ENCODE measurements at regions not wholly inside any gene's neighbourhood (a gene's known extent, or its start where the extent isn't known, plus 50 kb on each side); places are given as distances from the start of the nearest gene placed in this dataset.

GRCh38 chr11:71165771-71166170 is 86.6 kb downstream of the SHANK2 start:
- H3K4me3 ChIP-seq (ENCODE audit: low read length) = no peak overlapping the region
- no peaks in the 10 kb centered on the region for H3K36me3 ChIP-seq (ENCODE audit: control insufficient read depth, low read length)
- no peaks in the 10 kb centered on the region for H3K4me1 ChIP-seq (ENCODE audit: control insufficient read depth, low read length)
- TF ChIP-seq CTCF (IDR thresholded peaks at IDR 0.05; ENCODE audit: low read depth, low read length, poor library complexity, severe bottlenecking) (no peak), EZH2phosphoT487 (IDR thresholded peaks at IDR 0.05; ENCODE audit: borderline replicate concordance, low read length) (no peak)
- no peaks in the 10 kb centered on the region for H4K20me1 ChIP-seq (ENCODE audit: control insufficient read depth, insufficient read depth, low read depth, low read length)
- H3K9me2 ChIP-seq (replicated peaks; ENCODE audit: control insufficient read depth, low read length) = no peaks in the 10 kb centered on the region
- H3K27me3 ChIP-seq (ENCODE audit: control insufficient read depth, low read length) = no peaks in the 10 kb centered on the region; the same call in 1 of the 2 replicates
- no peaks in the 10 kb centered on the region for H3F3A ChIP-seq (ENCODE audit: control insufficient read depth, insufficient read depth)
- H3K79me2 ChIP-seq (ENCODE audit: control insufficient read depth, low read length) = no peaks in the 10 kb centered on the region
- no peak overlapping the region for H3K4me2 ChIP-seq (ENCODE audit: low read length)
- H3K27ac ChIP-seq (ENCODE audit: low read depth, low read length) = no peak overlapping the region
- H3K9me3 ChIP-seq (ENCODE audit: control insufficient read depth, insufficient read depth, low read length) = no peaks in the 10 kb centered on the region

GRCh38 chr11:71164621-71165020 is 87.8 kb downstream of the SHANK2 start:
- Histone ChIP-seq H3K79me2 (ENCODE audit: control insufficient read depth, low read length) (no peaks in the 10 kb centered on the region), H3K4me2 (ENCODE audit: low read length) (no peak overlapping the region)

GRCh38 chr11:71164186-71164585 is 88.2 kb downstream of the SHANK2 start:
- H4K20me1 ChIP-seq (ENCODE audit: control insufficient read depth, insufficient read depth, low read depth, low read length) = no peaks in the 10 kb centered on the region
- H3K4me2 ChIP-seq (ENCODE audit: low read length) = no peak overlapping the region
- no peaks in the 10 kb centered on the region for H3K9me2 ChIP-seq (replicated peaks; ENCODE audit: control insufficient read depth, low read length)
- H3F3A ChIP-seq (ENCODE audit: control insufficient read depth, insufficient read depth) = no peaks in the 10 kb centered on the region
- H3K79me2 ChIP-seq (ENCODE audit: control insufficient read depth, low read length) = no peaks in the 10 kb centered on the region
- no peak overlapping the region for H3K27ac ChIP-seq (ENCODE audit: low read depth, low read length)
- no peaks in the 10 kb centered on the region for H3K36me3 ChIP-seq (ENCODE audit: control insufficient read depth, low read length)
- TF ChIP-seq EZH2phosphoT487 (IDR thresholded peaks at IDR 0.05; ENCODE audit: borderline replicate concordance, low read length) = no peak
- TF ChIP-seq CTCF (IDR thresholded peaks at IDR 0.05; ENCODE audit: low read depth, low read length, poor library complexity, severe bottlenecking) = no peak
- no peak overlapping the region for H3K4me3 ChIP-seq (ENCODE audit: low read length)
- H3K4me1 ChIP-seq (ENCODE audit: control insufficient read depth, low read length) = no peaks in the 10 kb centered on the region
- H3K27me3 ChIP-seq (ENCODE audit: control insufficient read depth, low read length) = no peaks in the 10 kb centered on the region; the same call in 1 of the 2 replicates
- H3K9me3 ChIP-seq (ENCODE audit: control insufficient read depth, insufficient read depth, low read length) = no peaks in the 10 kb centered on the region

More at GRCh38 chr11:71164621-71165020, 87.8 kb downstream of the SHANK2 start:
- no peaks in the 10 kb centered on the region for H3K4me1 ChIP-seq (ENCODE audit: control insufficient read depth, low read length)
- H3K27ac ChIP-seq (ENCODE audit: low read depth, low read length) = no peak overlapping the region
- H3K27me3 ChIP-seq (ENCODE audit: control insufficient read depth, low read length) = no peaks in the 10 kb centered on the region; the same call in 1 of the 2 replicates
- no peaks in the 10 kb centered on the region for H3F3A ChIP-seq (ENCODE audit: control insufficient read depth, insufficient read depth)
- H3K9me3 ChIP-seq (ENCODE audit: control insufficient read depth, insufficient read depth, low read length) = no peaks in the 10 kb centered on the region
- H3K36me3 ChIP-seq (ENCODE audit: control insufficient read depth, low read length) = no peaks in the 10 kb centered on the region
- TF ChIP-seq EZH2phosphoT487 (IDR thresholded peaks at IDR 0.05; ENCODE audit: borderline replicate concordance, low read length) (no peak), CTCF (IDR thresholded peaks at IDR 0.05; ENCODE audit: low read depth, low read length, poor library complexity, severe bottlenecking) (no peak)
- no peaks in the 10 kb centered on the region for H3K9me2 ChIP-seq (replicated peaks; ENCODE audit: control insufficient read depth, low read length)
- H3K4me3 ChIP-seq (ENCODE audit: low read length) = no peak overlapping the region
- no peaks in the 10 kb centered on the region for H4K20me1 ChIP-seq (ENCODE audit: control insufficient read depth, insufficient read depth, low read depth, low read length)

Data from DOHH2 (cell line).